GM19239 (cell line): ENCODE measurements at regions not wholly inside any gene's neighbourhood (a gene's known extent, or its start where the extent isn't known, plus 50 kb on each side); places are given as distances from the start of the nearest gene placed in this dataset.
A peak's percentile ranks its signal among the peaks of the same experiment; 100 is the strongest.
"Not testable (repeated sequence)": the region's sequence is repeated elsewhere in the genome, so short reads cannot be mapped to it uniquely, and the experiment has no call there.

Source experiments
- DNase-seq: peaks from one replicate; pipeline ENCODE4 v3.0.0; 2011; ENCODE audit warnings: low spot score; ENCODE audit not compliant: insufficient read length
- FAIRE-seq: peaks from 2 replicates; lab custom pipeline; 2011; peaks lifted over from hg19 to GRCh38; lab: Jason Lieb, UNC

DNA sequence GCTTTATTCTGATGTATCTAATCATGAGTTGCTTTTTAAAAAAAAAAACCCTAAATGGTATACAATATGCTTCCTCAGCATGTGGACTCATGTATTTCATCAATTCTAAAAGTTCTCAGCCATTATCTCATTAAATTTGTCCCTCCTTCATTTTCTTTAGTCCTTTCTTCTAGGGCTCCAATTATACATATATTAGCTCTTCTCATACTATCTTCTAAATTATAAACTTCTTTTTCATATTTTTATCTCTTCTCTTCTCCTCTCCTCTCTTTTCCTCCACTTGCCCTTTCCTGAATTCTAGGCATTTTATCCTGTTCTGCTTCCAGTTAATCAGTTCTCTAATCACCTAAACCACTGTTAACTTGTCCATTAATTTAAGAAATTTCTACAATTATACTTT is 55.0 kb upstream of the IL33 start:
- no peak for FAIRE-seq
- DNase-seq, result no peak

DNA sequence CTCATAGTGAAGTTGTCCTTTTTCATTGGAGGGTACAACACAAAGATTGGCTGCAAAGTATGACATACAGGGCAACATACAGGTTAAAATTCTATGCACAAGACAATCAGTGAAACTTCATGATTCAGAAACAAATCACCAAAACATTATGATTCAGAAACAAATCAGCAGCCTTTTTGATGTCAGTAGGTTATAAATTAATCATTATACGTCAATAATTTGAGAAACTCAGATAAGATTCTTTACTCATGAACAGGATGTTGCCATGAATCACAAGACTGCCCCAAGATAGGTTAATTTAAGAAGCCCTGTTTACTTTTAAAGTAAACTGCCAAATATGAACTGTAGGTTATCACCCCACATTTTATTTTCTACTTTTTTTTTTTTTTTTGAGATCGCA is 62.2 kb upstream of the IL33 start:
- no peak for FAIRE-seq
- DNase-seq, result no peak

DNA sequence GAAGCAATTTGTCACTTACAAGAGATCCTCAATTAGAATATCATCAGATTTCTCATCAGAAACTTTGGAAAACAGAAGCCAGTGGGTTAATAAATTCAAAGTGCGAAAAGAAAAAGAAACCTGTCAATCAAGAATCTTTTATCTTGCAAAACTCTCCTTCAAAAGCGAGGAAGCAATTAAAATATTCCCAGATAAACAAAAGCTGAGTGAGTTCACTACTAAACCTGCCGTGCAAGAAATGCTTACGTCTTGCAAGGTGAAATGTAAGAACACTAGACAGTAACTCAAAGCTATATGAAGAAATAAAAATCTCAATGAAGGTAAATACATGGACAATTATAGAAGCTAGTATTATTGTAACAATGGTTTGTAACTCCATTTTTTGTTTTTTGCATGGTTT is 62.8 kb upstream of the IL33 start:
- FAIRE-seq (no peak), DNase-seq (no peak)

DNA sequence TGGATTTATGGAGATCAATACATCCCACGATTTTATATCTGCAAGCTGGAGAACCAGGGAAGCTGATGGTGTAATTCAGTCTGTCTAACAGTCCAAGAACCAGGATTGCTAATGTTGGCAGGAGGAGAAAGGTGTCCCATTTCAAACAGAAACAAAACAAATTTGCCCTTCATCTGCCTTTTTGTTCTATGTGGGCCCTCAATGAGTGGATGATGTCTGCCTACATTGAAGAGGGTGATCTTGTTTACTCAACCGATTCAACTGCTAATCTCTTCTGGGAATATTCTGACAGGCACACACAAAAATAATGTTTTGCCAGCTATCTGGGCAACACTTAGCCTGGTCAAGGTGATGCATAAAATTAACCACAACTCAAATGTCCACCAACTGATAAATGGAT is 65.1 kb upstream of the IL33 start:
- DNase-seq (no peak), FAIRE-seq (no peak)

DNA sequence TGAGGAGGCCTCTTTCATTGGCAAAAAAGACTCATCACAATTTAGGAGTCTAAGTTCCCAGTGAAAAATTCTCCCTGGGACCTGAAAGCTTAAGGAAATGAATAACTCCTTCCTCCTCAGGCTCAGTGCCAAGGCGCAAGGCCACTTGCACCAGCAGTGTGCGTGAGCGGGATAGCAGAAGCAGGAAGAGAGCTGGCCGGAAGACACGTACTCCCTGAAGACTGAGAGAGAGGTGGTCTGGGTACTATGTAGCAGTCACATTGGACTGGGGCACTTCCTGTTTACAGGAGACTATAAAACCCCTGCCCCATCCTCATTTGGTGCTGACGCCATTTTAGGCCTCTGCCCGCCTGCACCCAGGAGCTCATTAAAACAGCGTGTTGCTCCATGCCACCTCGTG is 66.3 kb upstream of the IL33 start:
- DNase-seq, result no peak
- no peak for FAIRE-seq

DNA sequence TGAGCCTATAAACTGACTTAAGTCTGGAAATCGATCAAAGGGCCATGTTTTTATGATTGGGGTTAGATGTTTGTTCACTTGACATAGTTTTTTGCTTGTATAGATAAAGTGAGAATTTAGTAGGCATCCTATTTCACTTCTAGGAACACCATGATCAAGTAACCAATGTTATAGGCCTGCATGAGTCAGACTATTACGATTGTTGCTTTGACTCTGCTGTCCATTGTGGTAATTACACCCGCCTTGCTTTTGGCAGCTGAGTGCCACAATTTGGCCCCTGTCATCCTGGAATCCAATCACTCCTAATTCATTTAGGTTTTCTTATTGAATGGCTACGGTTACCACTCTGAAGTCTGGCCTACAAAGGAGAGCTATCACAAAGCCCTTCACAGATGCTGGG is 67.8 kb upstream of the IL33 start:
- no peak for FAIRE-seq

DNA sequence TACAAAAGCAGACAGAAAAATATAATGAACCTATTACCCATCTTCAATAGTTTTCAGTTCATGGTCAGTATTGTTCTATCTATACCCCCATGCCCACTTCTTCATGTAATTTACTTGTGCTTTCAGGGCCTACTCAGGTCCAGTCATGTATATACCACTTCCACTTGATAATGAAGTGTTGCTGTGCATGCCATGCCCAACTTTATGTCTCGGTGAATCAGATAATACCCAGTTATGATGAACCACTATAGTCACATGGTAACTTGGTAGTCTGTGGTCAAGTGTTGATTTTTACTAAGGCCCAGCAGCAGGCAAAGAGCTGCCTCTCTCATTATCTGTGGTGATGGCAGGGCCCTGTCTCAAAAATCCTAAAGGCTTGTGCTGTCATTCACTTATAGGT is 70.7 kb upstream of the IL33 start:
- no peak for FAIRE-seq
- no peak for DNase-seq

More for the DNA sequence above, 67.8 kb upstream of the IL33 start:
- DNase-seq, result no peak

DNA sequence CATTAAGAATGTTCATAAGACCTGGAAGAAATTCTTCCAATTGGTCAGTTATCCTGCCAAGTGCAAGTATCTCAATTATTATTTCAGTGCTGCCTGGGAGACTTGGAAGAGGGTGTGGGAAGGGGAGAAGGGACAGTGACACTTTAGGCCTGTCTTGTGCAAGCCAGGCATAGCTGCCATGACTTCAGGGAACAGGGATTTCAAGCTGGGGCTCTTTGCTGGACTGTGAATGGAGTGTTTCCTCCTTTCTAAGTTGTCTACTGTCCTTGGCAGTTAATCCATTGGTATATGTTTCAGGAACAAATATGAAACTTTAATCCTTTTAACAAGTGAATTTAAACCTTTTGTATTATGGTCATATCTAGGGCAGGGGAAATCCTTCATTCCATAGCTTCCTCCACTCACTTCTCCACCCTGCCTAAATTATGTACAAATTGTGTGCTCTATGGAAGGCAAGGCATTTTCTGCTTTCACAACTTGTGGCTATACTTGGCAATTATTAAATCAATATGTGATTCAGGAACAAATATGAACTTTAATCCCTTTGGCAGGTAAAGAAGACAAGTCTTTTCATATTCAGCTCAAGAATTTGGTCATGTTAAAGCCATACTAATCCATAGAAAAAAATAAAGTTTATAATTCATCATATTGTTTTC is 72.7 kb upstream of the IL33 start:
- FAIRE-seq (no peak), DNase-seq (no peak)

DNA sequence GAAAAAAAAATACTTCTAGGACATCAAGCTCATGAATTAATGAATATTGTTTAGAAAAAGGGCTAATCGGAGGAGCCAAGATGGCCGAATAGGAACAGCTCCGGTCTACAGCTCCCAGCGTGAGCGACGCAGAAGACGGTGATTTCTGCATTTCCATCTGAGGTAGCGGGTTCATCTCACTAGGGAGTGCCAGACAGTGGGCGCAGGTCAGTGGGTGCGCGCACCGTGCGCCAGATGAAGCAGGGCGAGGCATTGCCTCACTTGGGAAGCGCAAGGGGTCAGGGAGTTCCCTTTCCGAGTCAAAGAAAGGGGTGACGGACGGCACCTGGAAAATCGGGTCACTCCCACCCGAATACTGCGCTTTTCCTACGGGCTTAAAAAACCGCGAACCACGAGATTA is 79.8 kb upstream of the IL33 start:
- not testable (repeated sequence) for FAIRE-seq, DNase-seq

DNA sequence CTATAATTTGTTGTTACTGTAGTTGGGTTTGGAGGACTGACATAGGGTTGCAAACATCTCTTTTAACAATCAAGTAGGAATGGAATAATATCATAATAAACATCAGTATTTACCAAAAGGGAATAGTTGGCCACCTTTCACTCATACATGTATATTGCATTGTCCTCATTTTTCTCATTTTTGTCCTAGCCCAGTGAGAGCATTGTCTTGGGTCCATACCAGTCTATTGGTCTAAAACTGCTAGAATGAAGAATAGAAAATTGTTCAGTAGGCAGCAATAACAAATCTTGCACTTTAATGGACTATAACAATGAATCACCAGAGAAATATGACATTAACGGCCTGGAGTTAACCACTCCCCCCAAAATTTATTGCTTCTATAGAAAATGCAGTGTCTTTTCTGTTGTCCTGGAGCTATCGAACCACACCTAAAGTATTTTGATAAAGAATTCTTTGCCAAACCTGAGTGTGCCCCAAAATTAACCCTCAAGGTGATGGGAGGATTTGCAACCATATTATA is 80.9 kb upstream of the IL33 start:
- no peak for DNase-seq

DNA sequence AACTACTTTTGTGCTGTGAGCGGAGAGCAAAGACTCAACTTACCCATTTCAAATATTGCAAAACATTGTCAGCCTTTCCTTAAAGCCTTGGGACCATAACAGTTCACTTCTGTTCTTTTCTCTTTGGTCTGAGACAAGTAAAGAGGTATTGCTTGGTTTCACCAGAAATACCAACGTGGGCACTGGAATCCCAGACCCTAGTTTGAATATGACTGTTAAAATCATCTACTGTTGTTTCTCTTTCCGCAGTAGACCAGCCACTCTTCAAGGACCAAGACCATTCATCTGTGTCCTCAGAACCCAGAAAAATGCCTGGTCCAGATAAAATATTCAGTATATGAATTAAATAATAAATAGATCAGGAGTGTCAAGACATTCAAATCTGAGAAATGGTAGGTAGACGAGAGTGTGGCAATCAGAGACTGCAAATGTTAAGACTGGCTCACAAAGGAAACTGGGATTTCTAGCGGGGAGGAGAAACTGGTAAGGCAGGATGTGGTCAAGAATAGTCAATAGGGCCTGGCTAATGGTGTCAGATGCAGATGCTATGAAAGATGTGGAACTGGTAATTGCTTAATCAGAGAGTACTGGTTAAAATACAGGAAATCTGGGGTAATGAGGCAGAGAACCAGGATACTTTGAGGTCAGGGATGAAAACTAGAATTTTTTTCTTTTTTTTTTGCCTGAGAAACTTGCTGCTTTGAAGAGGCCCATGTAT is 82.1 kb upstream of the IL33 start:
- peak; percentile 89 for FAIRE-seq
- peak; percentile 34 for DNase-seq

More for the DNA sequence above, 80.9 kb upstream of the IL33 start:
- FAIRE-seq, result no peak

DNA sequence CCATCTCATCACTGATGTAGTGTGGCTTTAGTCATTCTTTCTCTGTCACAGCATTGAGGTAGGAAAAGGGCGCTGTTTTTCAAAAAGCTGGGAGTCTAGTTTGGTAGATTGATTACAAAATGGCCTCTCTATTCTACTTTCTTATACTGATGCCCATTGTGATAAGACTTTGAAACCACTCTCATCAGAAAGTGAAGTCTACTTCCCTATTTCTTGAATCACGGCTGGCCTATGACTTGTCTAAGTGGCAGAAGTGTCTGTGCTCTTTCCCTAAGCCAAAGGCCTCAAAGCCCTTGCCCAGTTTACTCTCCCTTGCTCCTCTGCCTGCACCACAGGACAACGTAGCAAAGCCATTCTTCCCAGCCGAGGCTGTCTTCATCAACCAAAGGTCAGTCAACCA is 83.0 kb upstream of the IL33 start:
- DNase-seq, result no peak
- peak; percentile 51 for FAIRE-seq

DNA sequence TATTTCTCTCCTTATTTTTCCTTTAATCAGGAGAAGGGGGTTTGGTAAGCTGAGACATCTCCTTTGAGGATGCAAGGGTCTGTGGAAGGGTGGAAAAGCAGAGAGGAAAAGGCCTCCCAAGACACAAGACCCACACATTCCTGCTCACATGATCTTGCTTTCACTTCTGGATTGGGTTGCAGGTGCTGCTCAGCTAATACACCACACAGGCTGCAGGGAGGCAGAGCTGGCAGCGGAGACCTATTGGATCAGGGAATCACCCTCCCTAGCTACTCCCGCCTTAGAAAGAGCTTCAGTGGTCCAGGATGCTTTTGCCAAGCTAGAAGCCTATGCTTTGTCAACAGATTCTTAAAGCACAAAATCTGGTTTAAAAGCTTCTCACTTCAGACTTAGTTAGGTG is 87.6 kb upstream of the IL33 start:
- FAIRE-seq (no peak), DNase-seq (no peak)

DNA sequence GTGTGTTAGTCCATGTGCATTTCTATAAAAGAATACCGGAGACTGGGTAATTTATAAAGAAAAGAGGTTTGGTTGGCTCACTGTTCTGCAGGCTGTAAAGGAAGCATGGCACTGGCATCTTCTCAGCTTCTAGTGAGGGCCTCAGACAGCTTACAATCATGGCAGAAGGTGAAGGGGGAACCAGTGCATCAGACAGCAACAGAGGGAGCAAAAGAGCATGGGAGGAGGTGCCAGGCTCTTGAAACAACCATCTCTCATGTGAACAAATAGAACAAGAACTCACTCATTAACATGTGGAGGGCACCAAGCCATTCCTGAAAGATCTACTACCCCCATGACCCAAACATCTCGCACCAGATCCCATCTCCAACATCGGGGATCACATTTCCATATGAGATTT is 89.2 kb upstream of the IL33 start:
- DNase-seq, result no peak
- no peak for FAIRE-seq

DNA sequence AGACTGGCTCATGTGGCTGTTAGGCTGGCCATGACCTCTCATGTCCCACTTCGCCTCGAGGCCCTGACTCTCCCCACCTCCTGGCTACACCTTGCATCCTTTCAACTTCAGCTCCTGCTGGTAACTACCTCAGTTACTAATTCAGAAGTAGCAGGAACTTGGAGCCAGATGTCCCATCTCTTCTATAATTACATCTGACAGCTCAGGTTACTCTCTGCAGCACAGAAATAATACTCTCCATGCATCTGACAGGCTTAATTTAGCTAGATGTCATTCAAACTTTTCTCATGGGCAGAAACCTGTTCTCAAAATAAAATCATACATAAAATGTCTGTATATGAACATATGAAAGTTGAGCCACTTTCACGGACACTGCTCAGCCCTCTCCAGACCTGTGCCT is 92.2 kb upstream of the IL33 start:
- DNase-seq (no peak), FAIRE-seq (no peak)

DNA sequence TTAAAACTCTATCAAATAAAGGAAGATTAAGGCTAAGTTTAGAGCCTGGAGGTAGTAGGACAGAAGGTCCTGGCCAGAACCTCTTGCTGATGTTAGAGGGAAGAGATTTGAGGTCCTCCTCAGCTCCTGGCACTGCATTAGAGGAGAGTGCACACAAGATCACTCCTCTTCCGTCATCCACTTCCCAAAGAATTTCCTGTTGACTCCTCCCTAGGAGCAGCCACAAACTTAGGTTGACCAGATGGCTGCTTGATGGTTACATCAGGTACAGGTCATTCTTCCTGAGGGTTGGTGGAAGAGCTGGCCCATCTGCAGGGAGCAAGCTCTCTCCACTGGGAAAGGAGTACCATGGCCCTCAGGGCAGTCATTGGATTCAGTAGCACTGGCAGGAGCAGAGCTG is 93.9 kb upstream of the IL33 start:
- DNase-seq (no peak), FAIRE-seq (no peak)

DNA sequence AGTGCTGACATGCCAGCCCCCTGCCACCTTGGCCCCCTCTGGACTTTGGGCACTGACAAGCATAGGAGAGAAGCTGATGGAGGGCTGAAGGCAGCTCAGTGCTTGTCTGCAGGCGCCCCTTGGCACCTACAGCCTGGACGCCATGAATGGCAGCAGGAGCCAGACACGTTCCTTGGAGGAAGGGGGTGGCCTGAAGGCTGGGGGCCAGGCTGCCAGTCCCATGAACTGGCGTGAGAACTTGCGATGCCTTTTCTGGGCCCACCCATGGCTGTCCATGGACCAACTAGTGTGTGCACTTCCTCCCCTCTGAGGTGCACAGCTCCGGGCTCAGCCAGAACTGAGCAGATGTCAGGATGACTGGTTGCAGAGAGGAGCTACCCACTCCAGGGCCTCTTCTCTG is 99.0 kb upstream of the RANBP6 start:
- DNase-seq, result no peak
- FAIRE-seq, result no peak

DNA sequence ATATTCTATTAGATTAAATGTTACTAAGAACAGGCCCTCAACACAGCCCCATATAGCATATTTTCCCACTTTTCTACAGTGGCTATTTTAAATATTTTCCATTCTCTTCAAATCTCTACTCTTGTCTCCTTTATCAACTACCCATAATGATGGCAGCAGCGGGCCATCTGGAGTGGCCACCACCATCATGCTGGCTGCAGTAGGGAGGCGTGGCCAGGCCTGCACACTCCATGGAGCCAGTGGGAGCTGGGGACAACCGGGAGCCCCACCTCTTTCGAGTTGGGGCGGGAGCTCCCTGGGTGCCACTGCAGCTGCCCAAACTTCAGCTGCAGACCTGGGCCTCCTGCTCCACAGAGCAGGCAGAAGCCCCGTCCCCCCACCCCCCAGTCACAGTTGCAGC is 98.4 kb upstream of the RANBP6 start:
- DNase-seq (no peak), FAIRE-seq (no peak)

DNA sequence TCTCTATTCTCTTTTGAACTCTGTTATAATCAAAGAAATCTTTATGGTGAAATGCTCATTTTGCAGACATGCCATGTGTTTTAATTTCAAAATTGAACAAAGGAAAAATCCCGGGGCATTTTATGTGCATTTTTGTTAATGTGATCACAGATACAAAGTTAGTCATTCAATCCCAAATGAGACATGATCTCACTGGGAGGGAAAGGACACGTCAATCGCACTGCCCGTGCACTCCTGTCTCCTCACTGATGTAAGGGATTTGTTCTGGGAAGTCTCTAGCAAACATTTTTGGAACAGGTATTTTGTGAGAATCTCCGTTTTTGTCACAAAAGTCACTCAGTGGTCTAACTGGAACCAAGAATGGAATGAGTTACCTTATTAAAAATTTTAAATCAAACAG is 97.9 kb upstream of the RANBP6 start:
- FAIRE-seq, result no peak
- no peak for DNase-seq

DNA sequence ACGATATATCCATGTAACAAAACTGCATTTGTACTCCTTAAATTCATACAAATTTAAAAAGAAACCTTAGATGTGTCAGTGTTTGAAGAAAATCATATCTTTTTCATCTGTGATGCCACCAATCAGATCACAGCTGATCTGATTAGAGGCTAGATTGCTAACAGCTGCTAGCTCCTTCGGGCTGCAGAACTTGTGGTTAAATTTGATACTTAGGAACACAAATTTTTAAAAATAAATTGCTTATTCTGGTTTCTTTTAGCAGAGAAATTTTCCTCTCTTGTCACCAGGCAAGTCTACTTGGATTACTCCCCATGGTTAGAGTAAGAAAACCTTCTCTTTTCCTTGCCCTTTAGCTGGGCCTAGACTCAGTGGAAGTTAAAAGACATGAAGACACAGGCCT is 94.6 kb upstream of the RANBP6 start:
- no peak for FAIRE-seq
- DNase-seq, result no peak

DNA sequence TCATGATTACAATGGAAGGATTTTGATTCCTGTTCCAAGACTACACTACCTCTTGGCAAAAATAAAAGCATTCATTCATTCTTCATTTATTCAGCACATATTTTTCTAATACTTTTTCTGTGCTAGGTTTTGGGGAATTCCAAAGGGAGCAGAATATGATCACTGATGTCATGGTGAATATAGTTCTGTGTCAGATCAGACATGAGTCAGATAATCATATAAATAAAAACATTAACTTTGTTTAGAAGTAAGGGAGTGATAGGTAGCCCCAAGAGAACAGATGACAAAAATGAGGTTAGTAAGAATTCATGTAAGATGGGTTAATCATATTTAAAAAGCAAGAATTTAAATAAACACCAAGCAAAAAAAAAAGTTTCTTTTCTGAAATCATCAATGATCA is 94.1 kb upstream of the RANBP6 start:
- no peak for FAIRE-seq
- DNase-seq, result no peak
